OCI-LY7 (cell line): ENCODE measurements at regions not wholly inside any gene's neighbourhood (a gene's known extent, or its start where the extent isn't known, plus 50 kb on each side); places are given as distances from the start of the nearest gene placed in this dataset.

Experiments
- BruUV-seq: library from RNA; stranded (reverse); fragments of 400-500 nt; replicated peaks from 2 replicates; lab custom pipeline; 2021; lab: Mats Ljungman, UMichigan
- CTCF ChIA-PET: fragments of 300-600 bp; sonication (Branson Sonifier 250); formaldehyde crosslinking; loops from one replicate; lab custom pipeline; 2022; ENCODE audit warnings: antibody characterized with exemption; ENCODE audit not compliant: unreplicated experiment; lab: Charles Lee
- POLR2A ChIA-PET: fragments of 300-600 bp; sonication (Branson Sonifier 250); formaldehyde crosslinking; loops from one replicate; lab custom pipeline; 2022; ENCODE audit warnings: antibody characterized with exemption; lab: Charles Lee
- DNase-seq: peaks from one replicate; pipeline ENCODE4 v3.0.0-alpha.2; 2015; ENCODE audit warnings: low spot score
- H2AFZ ChIP-seq: fragments of 200-600 bp; sonication (generic), shearing (Covaris generic); 2 replicates; pipeline ENCODE4 v1.6.1; 2014; ENCODE audit warnings: mild to moderate bottlenecking, antibody characterized with exemption, low read length, moderate library complexity
- H3K27ac ChIP-seq: fragments of 200-600 bp; sonication (generic); 2 replicates; pipeline ENCODE4 v1.5.1; 2014; ENCODE audit warnings: mixed run types, low read depth, mild to moderate bottlenecking, moderate library complexity, low read length, inconsistent platforms; ENCODE audit not compliant: poor library complexity, severe bottlenecking
- H3K36me3 ChIP-seq: fragments of 200-600 bp; sonication (generic); 2 replicates; pipeline ENCODE4 v1.6.1; 2014; ENCODE audit warnings: mild to moderate bottlenecking, antibody characterized with exemption, low read length, moderate library complexity, mixed read lengths; ENCODE audit not compliant: insufficient read depth
- H3K4me1 ChIP-seq: fragments of 200-600 bp; sonication (generic); 2 replicates; pipeline ENCODE4 v1.5.1; 2014; ENCODE audit warnings: mild to moderate bottlenecking, low read length; ENCODE audit not compliant: insufficient read depth, poor library complexity, severe bottlenecking
- H3K4me2 ChIP-seq: fragments of 200-600 bp; sonication (generic); 2 replicates; pipeline ENCODE4 v1.6.1; 2014; ENCODE audit warnings: mild to moderate bottlenecking, low read length
- H3K4me3 ChIP-seq: fragments of 200-600 bp; sonication (generic); 2 replicates; pipeline ENCODE4 v1.5.1; 2014; ENCODE audit warnings: mild to moderate bottlenecking, low read depth, low read length; ENCODE audit not compliant: poor library complexity, severe bottlenecking
- H3K79me2 ChIP-seq: fragments of 200-600 bp; sonication (generic); 2 replicates; pipeline ENCODE4 v1.6.1; 2016; ENCODE audit warnings: low read depth, mild to moderate bottlenecking, low read length, moderate library complexity, mixed read lengths; ENCODE audit not compliant: insufficient read depth
- H3K9me2 ChIP-seq: fragments of 200-600 bp; sonication (generic); 2 replicates; pipeline ENCODE4 v1.6.1; 2016; ENCODE audit warnings: mild to moderate bottlenecking, low read length, mixed read lengths; ENCODE audit not compliant: insufficient read depth
- H3K9me3 ChIP-seq: fragments of 200-600 bp; sonication (generic); 2 replicates; pipeline ENCODE4 v1.6.1; 2014; ENCODE audit warnings: mild to moderate bottlenecking, mixed run types, low read length, mixed read lengths
- H4K20me1 ChIP-seq: fragments of 200-600 bp; sonication (generic); 2 replicates; pipeline ENCODE4 v1.6.1; 2014; ENCODE audit warnings: mild to moderate bottlenecking, antibody characterized with exemption, low read length, moderate library complexity, mixed read lengths; ENCODE audit not compliant: insufficient read depth
- CTCF ChIP-seq: fragments of 200-600 bp; sonication (generic); conservative IDR thresholded peaks from 2 replicates; pipeline ENCODE4 v1.5.1; 2014; ENCODE audit warnings: mild to moderate bottlenecking, antibody characterized with exemption, low read length, moderate library complexity, mixed read lengths
- EZH2phosphoT487 ChIP-seq: fragments of 200-600 bp; sonication (generic); IDR thresholded peaks from 2 replicates; pipeline ENCODE4 v1.6.1; 2018; ENCODE audit warnings: low read depth, borderline replicate concordance, mild to moderate bottlenecking, mixed run types, antibody characterized with exemption, low read length, moderate library complexity, mixed read lengths
- intact Hi-C: fragments of 100-400 bp; cut with micrococcal nuclease; formaldehyde crosslinking; loops from one replicate; pipeline ENCODE4 v1.10.0; 2022; ENCODE audit not compliant: unreplicated experiment

GRCh38 chr11:130715877-130716220 lies 200.4 kb downstream of the SNX19 start:
- no peak overlapping the region for H3K27ac ChIP-seq
- no peak overlapping the region for H3K4me3 ChIP-seq
- no peaks in the 10 kb centered on the region for H4K20me1 ChIP-seq
- H3K9me2 ChIP-seq, result no peaks in the 10 kb centered on the region
- no peaks in the 10 kb centered on the region for H3K9me3 ChIP-seq
- H3K4me2 ChIP-seq, result no peak overlapping the region
- BruUV-seq, result no TSS peak
- H3K36me3 ChIP-seq, result no peaks in the 10 kb centered on the region
- intact Hi-C loops, result no loop called here
- no peak overlapping the region for H2AFZ ChIP-seq
- TF ChIP-seq EZH2phosphoT487 (no peak), CTCF (no peak)
- H3K79me2 ChIP-seq, result no peaks in the 10 kb centered on the region
- POLR2A ChIA-PET, result no interaction called here
- CTCF ChIA-PET, result no interaction called here
- DNase-seq, result no peak
- no peaks in the 10 kb centered on the region for H3K4me1 ChIP-seq

GRCh38 chr11:130718120-130718519 lies 198.2 kb downstream of the SNX19 start:
- Histone ChIP-seq H3K36me3 (no peaks in the 10 kb centered on the region), H4K20me1 (no peaks in the 10 kb centered on the region), H3K9me3 (no peaks in the 10 kb centered on the region), H3K4me2 (no peak overlapping the region), H3K79me2 (no peaks in the 10 kb centered on the region), H3K27ac (no peak overlapping the region), H3K9me2 (no peaks in the 10 kb centered on the region), H3K4me1 (no peaks in the 10 kb centered on the region), H3K4me3 (no peak overlapping the region), H2AFZ (no peak overlapping the region)
- intact Hi-C loops, result no loop called here
- no TSS peak for BruUV-seq
- TF ChIP-seq EZH2phosphoT487 (no peak), CTCF (no peak)
- CTCF ChIA-PET, result no interaction called here
- POLR2A ChIA-PET, result interaction anchor here (0.7 kb wide), 1 partner anchor 80 kb away, joined by 3 read pairs; no protein-coding TSS in a partner anchor
- DNase-seq, result no peak

GRCh38 chr11:130719220-130719915 lies 196.9 kb downstream of the SNX19 start:
- Histone ChIP-seq H3K36me3 (no peaks in the 10 kb centered on the region), H3K9me2 (no peaks in the 10 kb centered on the region), H3K9me3 (no peaks in the 10 kb centered on the region), H3K4me2 (no peak overlapping the region), H2AFZ (no peak overlapping the region), H3K4me1 (no peaks in the 10 kb centered on the region), H3K4me3 (no peak overlapping the region), H3K79me2 (no peaks in the 10 kb centered on the region), H3K27ac (no peak overlapping the region), H4K20me1 (no peaks in the 10 kb centered on the region)
- no TSS peak for BruUV-seq
- intact Hi-C loops, result no loop called here
- no peak for TF ChIP-seq EZH2phosphoT487
- no peak for TF ChIP-seq CTCF
- ChIA-PET CTCF (no interaction called here), POLR2A (no interaction called here)
- no peak for DNase-seq
